ENCODE measurements at regions not wholly inside any gene's neighbourhood (a gene's known extent, or its start where the extent isn't known, plus 50 kb on each side); places are given as distances from the start of the nearest gene placed in this dataset.

DNA sequence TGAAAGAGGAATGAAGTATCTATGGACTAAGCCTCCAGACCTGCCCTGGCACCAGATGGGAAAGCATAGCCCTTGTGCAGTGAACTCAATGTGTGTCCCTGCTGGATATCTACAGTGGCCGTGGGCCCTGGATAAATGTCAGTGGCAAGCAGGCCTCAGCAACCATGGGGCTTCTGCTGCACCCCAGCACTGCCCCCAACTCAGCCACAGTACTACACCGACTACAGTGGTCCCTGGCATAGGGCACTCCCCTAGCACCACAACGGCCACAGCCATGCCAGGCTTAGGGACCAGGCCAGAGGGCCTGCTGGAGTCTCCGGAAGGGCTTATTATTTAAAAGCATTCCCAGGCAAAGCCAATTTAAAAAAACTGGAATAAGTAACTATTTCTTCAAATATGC, 459.1 kb downstream of the SH2D1A start:
- TF ChIP-seq, protein P1, sequence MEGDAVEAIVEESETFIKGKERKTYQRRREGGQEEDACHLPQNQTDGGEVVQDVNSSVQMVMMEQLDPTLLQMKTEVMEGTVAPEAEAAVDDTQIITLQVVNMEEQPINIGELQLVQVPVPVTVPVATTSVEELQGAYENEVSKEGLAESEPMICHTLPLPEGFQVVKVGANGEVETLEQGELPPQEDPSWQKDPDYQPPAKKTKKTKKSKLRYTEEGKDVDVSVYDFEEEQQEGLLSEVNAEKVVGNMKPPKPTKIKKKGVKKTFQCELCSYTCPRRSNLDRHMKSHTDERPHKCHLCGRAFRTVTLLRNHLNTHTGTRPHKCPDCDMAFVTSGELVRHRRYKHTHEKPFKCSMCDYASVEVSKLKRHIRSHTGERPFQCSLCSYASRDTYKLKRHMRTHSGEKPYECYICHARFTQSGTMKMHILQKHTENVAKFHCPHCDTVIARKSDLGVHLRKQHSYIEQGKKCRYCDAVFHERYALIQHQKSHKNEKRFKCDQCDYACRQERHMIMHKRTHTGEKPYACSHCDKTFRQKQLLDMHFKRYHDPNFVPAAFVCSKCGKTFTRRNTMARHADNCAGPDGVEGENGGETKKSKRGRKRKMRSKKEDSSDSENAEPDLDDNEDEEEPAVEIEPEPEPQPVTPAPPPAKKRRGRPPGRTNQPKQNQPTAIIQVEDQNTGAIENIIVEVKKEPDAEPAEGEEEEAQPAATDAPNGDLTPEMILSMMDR (IDR thresholded peaks at IDR 0.05; ENCODE audit: low read length), result no peak
- TF ChIP-seq EZH2 (IDR thresholded peaks at IDR 0.05; ENCODE audit: borderline replicate concordance, low read length), result no peak
